ENCODE measurements at regions not wholly inside any gene's neighbourhood (a gene's known extent, or its start where the extent isn't known, plus 50 kb on each side); places are given as distances from the start of the nearest gene placed in this dataset.

- no peak for DNase-seq
Measured at GRCh38 chr14:85280074-85280473, 249.9 kb upstream of the FLRT2 start.

- DNase-seq = no peak
Measured at GRCh38 chr14:85281921-85282320, 248.0 kb upstream of the FLRT2 start.

GRCh38 chr14:85288041-85288440 lies 241.9 kb upstream of the FLRT2 start:
- DNase-seq = no peak

GRCh38 chr14:85291731-85292130 lies 238.2 kb upstream of the FLRT2 start:
- DNase-seq = no peak

- DNase-seq = no peak
Measured at GRCh38 chr14:85293612-85294234, 236.2 kb upstream of the FLRT2 start.

GRCh38 chr14:85295318-85295717 lies 234.6 kb upstream of the FLRT2 start:
- no peak for DNase-seq

- no peak for DNase-seq
Measured at GRCh38 chr14:85296456-85297210, 233.3 kb upstream of the FLRT2 start.

GRCh38 chr14:85300107-85300506 lies 229.8 kb upstream of the FLRT2 start:
- DNase-seq = peak; percentile 62

GRCh38 chr14:85301506-85301905 lies 228.4 kb upstream of the FLRT2 start:
- no peak for DNase-seq

- DNase-seq = no peak
Measured at GRCh38 chr14:85306024-85306423, 223.9 kb upstream of the FLRT2 start.

- DNase-seq = peak; percentile 76
Measured at GRCh38 chr14:85308531-85309300, 221.2 kb upstream of the FLRT2 start.

- no peak for DNase-seq
Measured at GRCh38 chr14:85310491-85311272, 219.3 kb upstream of the FLRT2 start.

GRCh38 chr14:85313560-85314207 lies 216.3 kb upstream of the FLRT2 start:
- no peak for DNase-seq

- no peak for DNase-seq
Measured at GRCh38 chr14:85315290-85315689, 214.7 kb upstream of the FLRT2 start.

GRCh38 chr14:85315733-85316290 lies 214.1 kb upstream of the FLRT2 start:
- DNase-seq = no peak

GRCh38 chr14:85316701-85317410 lies 213.1 kb upstream of the FLRT2 start:
- DNase-seq = no peak

GRCh38 chr14:85317491-85318021 lies 212.4 kb upstream of the FLRT2 start:
- DNase-seq = no peak

- DNase-seq = no peak
Measured at GRCh38 chr14:85319101-85319500, 210.8 kb upstream of the FLRT2 start.

- no peak for DNase-seq
Measured at GRCh38 chr14:85319998-85320630, 209.8 kb upstream of the FLRT2 start.

GRCh38 chr14:85325134-85326017 lies 204.6 kb upstream of the FLRT2 start:
- DNase-seq = no peak

Measured in NCI-H345 (cell line).